K562 (cell line): ENCODE measurements at regions not wholly inside any gene's neighbourhood (a gene's known extent, or its start where the extent isn't known, plus 50 kb on each side); places are given as distances from the start of the nearest gene placed in this dataset.

Experiments
- ATAC-seq: fragments of 200-7000 bp; cut with Tn5 transposase; 3 replicates; pipeline ENCODE4 v1.9.1; 2020; ENCODE audit warnings: moderate library complexity
- BruUV-seq: library from RNA; stranded (reverse); fragments of 400-500 nt; replicated peaks from 2 replicates; lab custom pipeline; 2021; lab: Mats Ljungman, UMichigan
- CTCF ChIA-PET: fragments of 300-600 bp; formaldehyde crosslinking; extraction: SDS; loops from one replicate; lab custom pipeline; 2021; ENCODE audit warnings: low intra/inter-chr PET ratio; lab: Yijun Ruan, JAX
- POLR2A ChIA-PET: fragments of 300-600, 350-650 bp; sonication (Branson Sonifier 250); formaldehyde crosslinking; extraction: SDS; loops from one replicate; lab custom pipeline; 2021; ENCODE audit warnings: antibody characterized with exemption, inconsistent platforms; lab: Yijun Ruan, JAX
- DNase-seq, 4 experiments: peaks; one replicate each; pipeline versions ENCODE4 v3.0.0 to v3.0.0-alpha.2; 2011 to 2018; ENCODE audit warnings: low spot score in 3 of 4, mixed read lengths in 3 of 4; ENCODE audit errors: extremely low read depth in 1 of 4
- FAIRE-seq: peaks from 2 replicates; lab custom pipeline; 2011; peaks lifted over from hg19 to GRCh38; lab: Jason Lieb, UNC
- H2AFZ ChIP-seq: 2 replicates; pipeline ENCODE4 v1.6.0; 2011; ENCODE audit warnings: low read depth, low read length, control low read depth, inconsistent platforms
- H3K27ac ChIP-seq: fragments of 200-600 bp; 3 replicates; pipeline ENCODE4 v1.8.0; 2011; ENCODE audit warnings: low read depth, mild to moderate bottlenecking, control low read depth, inconsistent platforms, low read length, moderate library complexity, mixed read lengths; ENCODE audit errors: extremely low read depth
- H3K27me3 ChIP-seq, 2 experiments: fragments of 300-600 bp in 1 of 2; 2 replicates in 1 of 2; 3 replicates in 1 of 2; pipeline versions ENCODE4 v1.6.0 to v1.8.0; 2011; ENCODE audit warnings: inconsistent platforms in 2 of 2, low read length in 2 of 2, mild to moderate bottlenecking in 1 of 2, mixed read lengths in 1 of 2, moderate library complexity in 1 of 2; ENCODE audit not compliant: control insufficient read depth in 2 of 2, insufficient read depth in 2 of 2
- H3K36me3 ChIP-seq: fragments of 300-600 bp; 3 replicates; pipeline ENCODE4 v1.8.0; 2011; ENCODE audit warnings: mild to moderate bottlenecking, low read length, inconsistent platforms; ENCODE audit not compliant: control insufficient read depth, insufficient read depth
- H3K4me1 ChIP-seq, 2 experiments: fragments of 200-600 bp in 1 of 2; replicated peaks in 1 of 2; 2 replicates in 1 of 2; 3 replicates in 1 of 2; pipeline versions ENCODE4 v1.5.1 to v1.8.0; 2011; ENCODE audit warnings: inconsistent platforms in 2 of 2, low read length in 2 of 2, mild to moderate bottlenecking in 1 of 2, mixed read lengths in 1 of 2, moderate library complexity in 1 of 2; ENCODE audit not compliant: control insufficient read depth in 2 of 2, insufficient read depth in 2 of 2
- H3K4me2 ChIP-seq: 2 replicates; pipeline ENCODE4 v1.6.1; 2011; ENCODE audit warnings: low read length, control low read depth, inconsistent platforms, mixed read lengths; ENCODE audit not compliant: insufficient read depth
- H3K4me3 ChIP-seq: fragments of 200-600 bp; sonication (generic), shearing (Covaris generic); 2 replicates; pipeline ENCODE4 v1.5.1; 2016; ENCODE audit warnings: control low read depth, inconsistent platforms
- H3K79me2 ChIP-seq: fragments of 200-600 bp; 3 replicates; pipeline ENCODE4 v1.8.0; 2011; ENCODE audit warnings: low read length, inconsistent platforms; ENCODE audit not compliant: control insufficient read depth, insufficient read depth
- H3K9ac ChIP-seq, 2 experiments: 2 replicates each; pipeline versions ENCODE4 v1.6.0 to v1.6.1; 2011; ENCODE audit warnings: low read depth in 2 of 2, low read length in 2 of 2, control low read depth in 1 of 2, inconsistent platforms in 1 of 2, mild to moderate bottlenecking in 1 of 2, mixed read lengths in 1 of 2; ENCODE audit not compliant: insufficient read depth in 1 of 2
- H3K9me1 ChIP-seq: one replicate; pipeline ENCODE4 v1.6.0; 2011; ENCODE audit warnings: inconsistent platforms, mild to moderate bottlenecking, low read length, moderate library complexity; ENCODE audit not compliant: control insufficient read depth, insufficient read depth
- H3K9me3 ChIP-seq: replicated peaks from 2 replicates; pipeline ENCODE4 v1.5.1; 2011; ENCODE audit warnings: low read depth, low read length, inconsistent platforms; ENCODE audit not compliant: control insufficient read depth, insufficient read depth
- H4K20me1 ChIP-seq: replicated peaks from 2 replicates; pipeline ENCODE4 v1.6.1; 2011; ENCODE audit warnings: low read length, inconsistent platforms, mixed read lengths; ENCODE audit not compliant: control insufficient read depth, insufficient read depth
- GATA2 ChIP-seq: sonication (generic); formaldehyde crosslinking; IDR thresholded peaks from 2 replicates; pipeline ENCODE4 v1.4.0; 2020; ENCODE audit warnings: mild to moderate bottlenecking, missing genetic modification reagents
- IFI16 ChIP-seq: fragments of 250-450 bp; sonication (Bioruptor Pico); IDR thresholded peaks from 2 replicates; pipeline ENCODE4 v2.1.2; 2022; ENCODE audit warnings: mild to moderate bottlenecking, inconsistent platforms
- ILF3 ChIP-seq: fragments of 450-650 bp; IDR thresholded peaks from 2 replicates; pipeline ENCODE4 v1.6.1; 2018; ENCODE audit warnings: antibody characterized with exemption, mild to moderate bottlenecking, moderate library complexity, borderline replicate concordance
- RB1 ChIP-seq: fragments of 450-650 bp; IDR thresholded peaks from 2 replicates; pipeline ENCODE4 v1.6.1; 2017; ENCODE audit warnings: low read depth, mild to moderate bottlenecking
- XRCC4 ChIP-seq: IDR thresholded peaks from one replicate; pipeline ENCODE4 v1.6.1; 2011; ENCODE audit not compliant: insufficient read depth, insufficient read length; ENCODE audit errors: extremely low read depth
- ZFP36 ChIP-seq: fragments of 150-350 bp; IDR thresholded peaks from 2 replicates; pipeline ENCODE4 v1.6.1; 2018; ENCODE audit warnings: low read length, low read depth; ENCODE audit not compliant: partially characterized antibody
- WGBS: fragments of 100-300 bp; shearing (Covaris generic); methylation state at CpG from one replicate; pipeline ENCODE4 v1.1.6; 2016; ENCODE audit warnings: low coverage, mixed read lengths; ENCODE audit not compliant: insufficient coverage; ENCODE audit errors: missing lambda C conversion rate; 5-methylcytosine and 5-hydroxymethylcytosine counted together
- in situ Hi-C: fragments of 300-500 bp; cut with MboI; formaldehyde crosslinking; loops from 4 replicates; pipeline ENCODE4 v1.15.0; 2018; ENCODE audit warnings: inconsistent platforms, mixed read lengths
- intact Hi-C: fragments of 100-400 bp; cut with micrococcal nuclease; formaldehyde crosslinking; loops from 2 replicates; pipeline ENCODE4 v1.14.2; 2022
- TF ChIP-seq, protein P1 (sequence below): IDR thresholded peaks from 2 replicates; pipeline ENCODE4 v1.6.1; 2011; ENCODE audit warnings: borderline replicate concordance, low read depth, mild to moderate bottlenecking, moderate library complexity, low read length; ENCODE audit not compliant: insufficient read depth, poor library complexity, severe bottlenecking
- TF ChIP-seq, protein P2 (sequence below): fragments of 450-650 bp; IDR thresholded peaks from 2 replicates; pipeline ENCODE4 v1.6.1; 2016; ENCODE audit warnings: mild to moderate bottlenecking, moderate library complexity

DNA sequence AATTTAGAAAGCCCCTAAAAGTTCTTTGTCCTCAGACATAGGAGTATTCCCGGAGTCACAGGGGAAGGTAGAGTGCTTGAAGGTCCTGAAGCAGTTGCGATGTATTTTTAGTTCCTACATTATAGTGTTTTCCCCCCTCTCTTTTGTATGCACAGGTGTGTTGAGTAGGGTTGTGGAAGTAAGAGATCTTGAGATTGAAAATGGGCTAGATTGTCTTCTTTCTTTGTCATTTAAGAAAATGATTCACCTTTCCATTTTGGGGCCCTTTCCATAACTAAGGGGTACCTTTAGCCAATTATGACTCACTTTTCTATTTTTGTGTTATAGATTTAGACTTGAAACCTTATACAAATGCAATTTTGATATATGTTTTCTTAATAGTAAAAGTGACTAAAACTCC lies 75.8 kb upstream of the AFF2 start:
- in situ Hi-C loops = no loop called here
- ATAC-seq (no peak), FAIRE-seq (no peak), DNase-seq (no peak)
- no TSS peak for BruUV-seq
- Histone ChIP-seq H3K27ac (no peak overlapping the region), H3K4me2 (no peak overlapping the region), H3K9ac (no peak overlapping the region), H3K27me3 (no peaks in the 10 kb centered on the region), H3K9me3 (no peaks in the 10 kb centered on the region), H3K4me1 (no peaks in the 10 kb centered on the region), H3K9me1 (no peaks in the 10 kb centered on the region), H3K79me2 (no peaks in the 10 kb centered on the region), H4K20me1 (no peaks in the 10 kb centered on the region), H3K4me3 (no peak overlapping the region), H2AFZ (no peak overlapping the region), H3K36me3 (no peaks in the 10 kb centered on the region)
- WGBS = 0% methylated on average over 2 of the region's 2 CpGs
- ChIA-PET POLR2A (no interaction called here), CTCF (no interaction called here)
- intact Hi-C loops = no loop called here
- TF ChIP-seq, protein P1, sequence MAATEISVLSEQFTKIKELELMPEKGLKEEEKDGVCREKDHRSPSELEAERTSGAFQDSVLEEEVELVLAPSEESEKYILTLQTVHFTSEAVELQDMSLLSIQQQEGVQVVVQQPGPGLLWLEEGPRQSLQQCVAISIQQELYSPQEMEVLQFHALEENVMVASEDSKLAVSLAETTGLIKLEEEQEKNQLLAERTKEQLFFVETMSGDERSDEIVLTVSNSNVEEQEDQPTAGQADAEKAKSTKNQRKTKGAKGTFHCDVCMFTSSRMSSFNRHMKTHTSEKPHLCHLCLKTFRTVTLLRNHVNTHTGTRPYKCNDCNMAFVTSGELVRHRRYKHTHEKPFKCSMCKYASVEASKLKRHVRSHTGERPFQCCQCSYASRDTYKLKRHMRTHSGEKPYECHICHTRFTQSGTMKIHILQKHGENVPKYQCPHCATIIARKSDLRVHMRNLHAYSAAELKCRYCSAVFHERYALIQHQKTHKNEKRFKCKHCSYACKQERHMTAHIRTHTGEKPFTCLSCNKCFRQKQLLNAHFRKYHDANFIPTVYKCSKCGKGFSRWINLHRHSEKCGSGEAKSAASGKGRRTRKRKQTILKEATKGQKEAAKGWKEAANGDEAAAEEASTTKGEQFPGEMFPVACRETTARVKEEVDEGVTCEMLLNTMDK = no peak
- TF ChIP-seq XRCC4 (no peak), GATA2 (no peak), ILF3 (no peak), IFI16 (CRISPR knock-in tag) (no peak), ZFP36 (no peak), RB1 (no peak)
- TF ChIP-seq, protein P2, sequence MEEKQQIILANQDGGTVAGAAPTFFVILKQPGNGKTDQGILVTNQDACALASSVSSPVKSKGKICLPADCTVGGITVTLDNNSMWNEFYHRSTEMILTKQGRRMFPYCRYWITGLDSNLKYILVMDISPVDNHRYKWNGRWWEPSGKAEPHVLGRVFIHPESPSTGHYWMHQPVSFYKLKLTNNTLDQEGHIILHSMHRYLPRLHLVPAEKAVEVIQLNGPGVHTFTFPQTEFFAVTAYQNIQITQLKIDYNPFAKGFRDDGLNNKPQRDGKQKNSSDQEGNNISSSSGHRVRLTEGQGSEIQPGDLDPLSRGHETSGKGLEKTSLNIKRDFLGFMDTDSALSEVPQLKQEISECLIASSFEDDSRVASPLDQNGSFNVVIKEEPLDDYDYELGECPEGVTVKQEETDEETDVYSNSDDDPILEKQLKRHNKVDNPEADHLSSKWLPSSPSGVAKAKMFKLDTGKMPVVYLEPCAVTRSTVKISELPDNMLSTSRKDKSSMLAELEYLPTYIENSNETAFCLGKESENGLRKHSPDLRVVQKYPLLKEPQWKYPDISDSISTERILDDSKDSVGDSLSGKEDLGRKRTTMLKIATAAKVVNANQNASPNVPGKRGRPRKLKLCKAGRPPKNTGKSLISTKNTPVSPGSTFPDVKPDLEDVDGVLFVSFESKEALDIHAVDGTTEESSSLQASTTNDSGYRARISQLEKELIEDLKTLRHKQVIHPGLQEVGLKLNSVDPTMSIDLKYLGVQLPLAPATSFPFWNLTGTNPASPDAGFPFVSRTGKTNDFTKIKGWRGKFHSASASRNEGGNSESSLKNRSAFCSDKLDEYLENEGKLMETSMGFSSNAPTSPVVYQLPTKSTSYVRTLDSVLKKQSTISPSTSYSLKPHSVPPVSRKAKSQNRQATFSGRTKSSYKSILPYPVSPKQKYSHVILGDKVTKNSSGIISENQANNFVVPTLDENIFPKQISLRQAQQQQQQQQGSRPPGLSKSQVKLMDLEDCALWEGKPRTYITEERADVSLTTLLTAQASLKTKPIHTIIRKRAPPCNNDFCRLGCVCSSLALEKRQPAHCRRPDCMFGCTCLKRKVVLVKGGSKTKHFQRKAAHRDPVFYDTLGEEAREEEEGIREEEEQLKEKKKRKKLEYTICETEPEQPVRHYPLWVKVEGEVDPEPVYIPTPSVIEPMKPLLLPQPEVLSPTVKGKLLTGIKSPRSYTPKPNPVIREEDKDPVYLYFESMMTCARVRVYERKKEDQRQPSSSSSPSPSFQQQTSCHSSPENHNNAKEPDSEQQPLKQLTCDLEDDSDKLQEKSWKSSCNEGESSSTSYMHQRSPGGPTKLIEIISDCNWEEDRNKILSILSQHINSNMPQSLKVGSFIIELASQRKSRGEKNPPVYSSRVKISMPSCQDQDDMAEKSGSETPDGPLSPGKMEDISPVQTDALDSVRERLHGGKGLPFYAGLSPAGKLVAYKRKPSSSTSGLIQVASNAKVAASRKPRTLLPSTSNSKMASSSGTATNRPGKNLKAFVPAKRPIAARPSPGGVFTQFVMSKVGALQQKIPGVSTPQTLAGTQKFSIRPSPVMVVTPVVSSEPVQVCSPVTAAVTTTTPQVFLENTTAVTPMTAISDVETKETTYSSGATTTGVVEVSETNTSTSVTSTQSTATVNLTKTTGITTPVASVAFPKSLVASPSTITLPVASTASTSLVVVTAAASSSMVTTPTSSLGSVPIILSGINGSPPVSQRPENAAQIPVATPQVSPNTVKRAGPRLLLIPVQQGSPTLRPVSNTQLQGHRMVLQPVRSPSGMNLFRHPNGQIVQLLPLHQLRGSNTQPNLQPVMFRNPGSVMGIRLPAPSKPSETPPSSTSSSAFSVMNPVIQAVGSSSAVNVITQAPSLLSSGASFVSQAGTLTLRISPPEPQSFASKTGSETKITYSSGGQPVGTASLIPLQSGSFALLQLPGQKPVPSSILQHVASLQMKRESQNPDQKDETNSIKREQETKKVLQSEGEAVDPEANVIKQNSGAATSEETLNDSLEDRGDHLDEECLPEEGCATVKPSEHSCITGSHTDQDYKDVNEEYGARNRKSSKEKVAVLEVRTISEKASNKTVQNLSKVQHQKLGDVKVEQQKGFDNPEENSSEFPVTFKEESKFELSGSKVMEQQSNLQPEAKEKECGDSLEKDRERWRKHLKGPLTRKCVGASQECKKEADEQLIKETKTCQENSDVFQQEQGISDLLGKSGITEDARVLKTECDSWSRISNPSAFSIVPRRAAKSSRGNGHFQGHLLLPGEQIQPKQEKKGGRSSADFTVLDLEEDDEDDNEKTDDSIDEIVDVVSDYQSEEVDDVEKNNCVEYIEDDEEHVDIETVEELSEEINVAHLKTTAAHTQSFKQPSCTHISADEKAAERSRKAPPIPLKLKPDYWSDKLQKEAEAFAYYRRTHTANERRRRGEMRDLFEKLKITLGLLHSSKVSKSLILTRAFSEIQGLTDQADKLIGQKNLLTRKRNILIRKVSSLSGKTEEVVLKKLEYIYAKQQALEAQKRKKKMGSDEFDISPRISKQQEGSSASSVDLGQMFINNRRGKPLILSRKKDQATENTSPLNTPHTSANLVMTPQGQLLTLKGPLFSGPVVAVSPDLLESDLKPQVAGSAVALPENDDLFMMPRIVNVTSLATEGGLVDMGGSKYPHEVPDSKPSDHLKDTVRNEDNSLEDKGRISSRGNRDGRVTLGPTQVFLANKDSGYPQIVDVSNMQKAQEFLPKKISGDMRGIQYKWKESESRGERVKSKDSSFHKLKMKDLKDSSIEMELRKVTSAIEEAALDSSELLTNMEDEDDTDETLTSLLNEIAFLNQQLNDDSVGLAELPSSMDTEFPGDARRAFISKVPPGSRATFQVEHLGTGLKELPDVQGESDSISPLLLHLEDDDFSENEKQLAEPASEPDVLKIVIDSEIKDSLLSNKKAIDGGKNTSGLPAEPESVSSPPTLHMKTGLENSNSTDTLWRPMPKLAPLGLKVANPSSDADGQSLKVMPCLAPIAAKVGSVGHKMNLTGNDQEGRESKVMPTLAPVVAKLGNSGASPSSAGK = no peak
